Transverse colon (tissue), 4 donors: ENCODE measurements at regions not wholly inside any gene's neighbourhood (a gene's known extent, or its start where the extent isn't known, plus 50 kb on each side); places are given as distances from the start of the nearest gene placed in this dataset.

Experiments used
- CTCF ChIP-seq, 5 experiments: fragments of 200-600 bp in 3 of 5; fragments of 450-650 bp in 2 of 5; sonication (generic) in 3 of 5; IDR thresholded peaks; 1 replicate in 2 of 5; 2 replicates in 3 of 5; pipeline ENCODE4 v1.5.1; 2016 to 2017; ENCODE audit warnings: antibody characterized with exemption in 5 of 5, inconsistent platforms in 3 of 5, mild to moderate bottlenecking in 2 of 5, moderate library complexity in 1 of 5
- POLR2A ChIP-seq: fragments of 450-650 bp; IDR thresholded peaks from one replicate; pipeline ENCODE4 v1.6.1; 2016; ENCODE audit warnings: antibody characterized with exemption, mild to moderate bottlenecking, moderate library complexity
- POLR2AphosphoS5 ChIP-seq, 3 donors: sonication (generic); formaldehyde crosslinking; IDR thresholded peaks; one replicate each; pipeline ENCODE4 v1.6.1; 2016; ENCODE audit warnings: antibody characterized with exemption in 3 of 3

- TF ChIP-seq CTCF (IDR thresholded peaks at IDR 0.05) (no peak), POLR2A (no peak), POLR2AphosphoS5 (IDR thresholded peaks at IDR 0.05) (no peak)
Measured at GRCh38 chr1:94677087-94677486, 135.5 kb upstream of the F3 start.
